Fibroblast of lung (primary cell): ENCODE measurements at regions not wholly inside any gene's neighbourhood (a gene's known extent, or its start where the extent isn't known, plus 50 kb on each side); places are given as distances from the start of the nearest gene placed in this dataset.

Experiments used
- DNase-seq, 2 donors: peaks; one replicate each; pipeline versions ENCODE4 v3.0.0 to v3.0.0-alpha.2; 2010; ENCODE audit warnings: low read depth in 2 of 2
- H2AFZ ChIP-seq: 2 replicates; pipeline ENCODE4 v1.5.1; 2012; ENCODE audit warnings: low read length, control low read depth, inconsistent platforms
- H3K27ac ChIP-seq: 2 replicates; pipeline ENCODE4 v1.5.1; 2011; ENCODE audit warnings: low read length, control low read depth; ENCODE audit not compliant: insufficient read depth
- H3K27me3 ChIP-seq: 2 replicates; pipeline ENCODE4 v1.5.1; 2011; ENCODE audit warnings: mild to moderate bottlenecking, low read length; ENCODE audit not compliant: control insufficient read depth, insufficient read depth
- H3K36me3 ChIP-seq: 2 replicates; pipeline ENCODE4 v1.5.1; 2011; ENCODE audit warnings: low read length; ENCODE audit not compliant: control insufficient read depth, insufficient read depth
- H3K4me1 ChIP-seq: 2 replicates; pipeline ENCODE4 v1.5.1; 2011; ENCODE audit warnings: low read length; ENCODE audit not compliant: control insufficient read depth, insufficient read depth; ENCODE audit errors: extremely low read depth
- H3K4me2 ChIP-seq: 2 replicates; pipeline ENCODE4 v1.5.1; 2011; ENCODE audit warnings: low read length, control low read depth; ENCODE audit not compliant: insufficient read depth; ENCODE audit errors: extremely low read depth
- H3K4me3 ChIP-seq, 4 experiments: fragments of 200-600 bp in 1 of 4; sonication (generic) in 1 of 4; replicated peaks in 1 of 4; 2 replicates each; pipeline ENCODE4 v1.5.1; 2011 to 2016; ENCODE audit warnings: low read length in 4 of 4, low read depth in 3 of 4, mild to moderate bottlenecking in 3 of 4, control low read depth in 2 of 4, inconsistent platforms in 1 of 4, mixed read lengths in 1 of 4; ENCODE audit not compliant: insufficient read depth in 1 of 4; ENCODE audit errors: control extremely low read depth in 1 of 4
- H3K79me2 ChIP-seq: 2 replicates; pipeline ENCODE4 v1.5.1; 2012; ENCODE audit warnings: mild to moderate bottlenecking, low read length, inconsistent platforms; ENCODE audit not compliant: control insufficient read depth, insufficient read depth
- H3K9ac ChIP-seq: 2 replicates; pipeline ENCODE4 v1.5.1; 2011; ENCODE audit warnings: mild to moderate bottlenecking, low read length, control low read depth; ENCODE audit not compliant: insufficient read depth
- H3K9me3 ChIP-seq: 2 replicates; pipeline ENCODE4 v1.5.1; 2012; ENCODE audit warnings: low read depth, low read length; ENCODE audit not compliant: control insufficient read depth, insufficient read depth
- H4K20me1 ChIP-seq: 2 replicates; pipeline ENCODE4 v1.5.1; 2011; ENCODE audit warnings: low read length; ENCODE audit not compliant: control insufficient read depth, insufficient read depth; ENCODE audit errors: extremely low read depth
- CTCF ChIP-seq, 2 donors: IDR thresholded peaks in 1 of 2; conservative IDR thresholded peaks in 1 of 2; 1 replicate in 1 of 2; 2 replicates in 1 of 2; pipeline ENCODE4 v1.5.1; 2011 to 2012; ENCODE audit warnings: low read length in 2 of 2, control low read depth in 1 of 2, inconsistent platforms in 1 of 2, low read depth in 1 of 2, mild to moderate bottlenecking in 1 of 2
- EZH2 ChIP-seq: IDR thresholded peaks from 2 replicates; pipeline ENCODE4 v1.5.1; 2012; ENCODE audit warnings: low read length, control low read depth, mild to moderate bottlenecking; ENCODE audit errors: missing control alignments

GRCh38 chr6:62903266-62903665 lies 308.0 kb upstream of the FKBP1C start:
- Histone ChIP-seq H4K20me1 (no peaks in the 10 kb centered on the region), H2AFZ (no peak overlapping the region), H3K27me3 (no peaks in the 10 kb centered on the region), H3K79me2 (no peaks in the 10 kb centered on the region), H3K27ac (no peak overlapping the region), H3K36me3 (no peaks in the 10 kb centered on the region), H3K4me2 (no peak overlapping the region), H3K9me3 (no peaks in the 10 kb centered on the region), H3K4me1 (no peaks in the 10 kb centered on the region), H3K4me3 (no peak overlapping the region), H3K9ac (no peak overlapping the region)
- no peak for DNase-seq
- TF ChIP-seq CTCF (conservative IDR thresholded peaks at IDR 0.05 in 1 of 2, IDR thresholded peaks at IDR 0.05 in 1 of 2; ENCODE audit: low read depth in 1 of 2, low read length in 2 of 2) (no peak), EZH2 (no peak)

GRCh38 chr6:62904687-62905086 lies 306.6 kb upstream of the FKBP1C start:
- no peaks in the 10 kb centered on the region for H4K20me1 ChIP-seq
- no peaks in the 10 kb centered on the region for H3K79me2 ChIP-seq
- H3K9ac ChIP-seq, result no peak overlapping the region
- no peak for DNase-seq
- no peak overlapping the region for H2AFZ ChIP-seq
- no peak overlapping the region for H3K27ac ChIP-seq
- TF ChIP-seq EZH2, result no peak
- no peak for TF ChIP-seq CTCF (conservative IDR thresholded peaks at IDR 0.05 in 1 of 2, IDR thresholded peaks at IDR 0.05 in 1 of 2; ENCODE audit: low read depth in 1 of 2, low read length in 2 of 2)
- no peak overlapping the region for H3K4me3 ChIP-seq
- H3K27me3 ChIP-seq, result no peaks in the 10 kb centered on the region
- H3K4me2 ChIP-seq, result no peak overlapping the region
- no peaks in the 10 kb centered on the region for H3K36me3 ChIP-seq
- H3K9me3 ChIP-seq, result no peaks in the 10 kb centered on the region
- no peaks in the 10 kb centered on the region for H3K4me1 ChIP-seq

GRCh38 chr6:62914530-62914929 lies 296.7 kb upstream of the FKBP1C start:
- TF ChIP-seq CTCF (conservative IDR thresholded peaks at IDR 0.05 in 1 of 2, IDR thresholded peaks at IDR 0.05 in 1 of 2; ENCODE audit: low read depth in 1 of 2, low read length in 2 of 2), result no peak
- TF ChIP-seq EZH2, result no peak
- H3K79me2 ChIP-seq, result no peaks in the 10 kb centered on the region
- no peak overlapping the region for H3K9ac ChIP-seq
- DNase-seq, result no peak
- no peak overlapping the region for H3K27ac ChIP-seq
- H3K4me2 ChIP-seq, result no peak overlapping the region
- no peak overlapping the region for H3K4me3 ChIP-seq
- no peak overlapping the region for H2AFZ ChIP-seq
- H4K20me1 ChIP-seq, result no peaks in the 10 kb centered on the region
- no peaks in the 10 kb centered on the region for H3K4me1 ChIP-seq
- no peaks in the 10 kb centered on the region for H3K36me3 ChIP-seq
- H3K27me3 ChIP-seq, result no peaks in the 10 kb centered on the region
- H3K9me3 ChIP-seq, result no peaks in the 10 kb centered on the region
